DOHH2 (cell line): ENCODE measurements at regions not wholly inside any gene's neighbourhood (a gene's known extent, or its start where the extent isn't known, plus 50 kb on each side); places are given as distances from the start of the nearest gene placed in this dataset.

Source experiments
- H3F3A ChIP-seq: fragments of 200-600 bp; sonication (generic), shearing (Covaris generic); 2 replicates; pipeline ENCODE4 v1.6.0; 2016; ENCODE audit warnings: antibody characterized with exemption, mild to moderate bottlenecking; ENCODE audit not compliant: control insufficient read depth, insufficient read depth
- H3K27ac ChIP-seq: fragments of 200-600 bp; sonication (generic); 2 replicates; pipeline ENCODE4 v1.5.1; 2014; ENCODE audit warnings: low read depth, mild to moderate bottlenecking, low read length, moderate library complexity
- H3K27me3 ChIP-seq: fragments of 200-600 bp; sonication (generic); 2 replicates; pipeline ENCODE4 v1.6.1; 2014; ENCODE audit warnings: mild to moderate bottlenecking, low read length, mixed read lengths; ENCODE audit not compliant: control insufficient read depth
- H3K36me3 ChIP-seq: fragments of 200-600 bp; sonication (generic); 2 replicates; pipeline ENCODE4 v1.6.1; 2014; ENCODE audit warnings: mild to moderate bottlenecking, low read length, moderate library complexity, mixed read lengths; ENCODE audit not compliant: control insufficient read depth
- H3K4me1 ChIP-seq: fragments of 200-600 bp; sonication (generic); 2 replicates; pipeline ENCODE4 v1.6.1; 2014; ENCODE audit warnings: mild to moderate bottlenecking, low read length, mixed read lengths; ENCODE audit not compliant: control insufficient read depth
- H3K4me2 ChIP-seq: fragments of 200-600 bp; sonication (generic); 2 replicates; pipeline ENCODE4 v1.6.0; 2014; ENCODE audit warnings: mild to moderate bottlenecking, low read length, moderate library complexity
- H3K4me3 ChIP-seq: fragments of 200-600 bp; sonication (generic); 2 replicates; pipeline ENCODE4 v1.5.1; 2014; ENCODE audit warnings: mild to moderate bottlenecking, low read length, mixed read lengths
- H3K79me2 ChIP-seq: fragments of 200-600 bp; sonication (generic); 2 replicates; pipeline ENCODE4 v1.6.1; 2014; ENCODE audit warnings: mild to moderate bottlenecking, low read length, mixed read lengths; ENCODE audit not compliant: control insufficient read depth
- H3K9me2 ChIP-seq: fragments of 200-600 bp; sonication (generic); replicated peaks from 2 replicates; pipeline ENCODE4 v1.6.1; 2014; ENCODE audit warnings: mild to moderate bottlenecking, low read length, mixed read lengths; ENCODE audit not compliant: control insufficient read depth
- H3K9me3 ChIP-seq: fragments of 200-600 bp; sonication (generic); 2 replicates; pipeline ENCODE4 v1.6.1; 2014; ENCODE audit warnings: antibody characterized with exemption, low read length, mixed read lengths; ENCODE audit not compliant: control insufficient read depth, insufficient read depth
- H4K20me1 ChIP-seq: fragments of 200-600 bp; sonication (generic); 2 replicates; pipeline ENCODE4 v1.6.0; 2014; ENCODE audit warnings: low read depth, mild to moderate bottlenecking, antibody characterized with exemption, low read length, moderate library complexity; ENCODE audit not compliant: control insufficient read depth, insufficient read depth
- EZH2phosphoT487 ChIP-seq: fragments of 200-600 bp; sonication (generic); IDR thresholded peaks from 2 replicates; pipeline ENCODE4 v1.6.1; 2017; ENCODE audit warnings: borderline replicate concordance, mild to moderate bottlenecking, antibody characterized with exemption, low read length, moderate library complexity, mixed read lengths
- TF ChIP-seq, protein P1 (sequence below): fragments of 200-600 bp; sonication (generic); IDR thresholded peaks from one replicate; pipeline ENCODE4 v1.5.1; 2014; ENCODE audit warnings: antibody characterized with exemption, mild to moderate bottlenecking, low read depth, low read length; ENCODE audit not compliant: poor library complexity, severe bottlenecking

DNA sequence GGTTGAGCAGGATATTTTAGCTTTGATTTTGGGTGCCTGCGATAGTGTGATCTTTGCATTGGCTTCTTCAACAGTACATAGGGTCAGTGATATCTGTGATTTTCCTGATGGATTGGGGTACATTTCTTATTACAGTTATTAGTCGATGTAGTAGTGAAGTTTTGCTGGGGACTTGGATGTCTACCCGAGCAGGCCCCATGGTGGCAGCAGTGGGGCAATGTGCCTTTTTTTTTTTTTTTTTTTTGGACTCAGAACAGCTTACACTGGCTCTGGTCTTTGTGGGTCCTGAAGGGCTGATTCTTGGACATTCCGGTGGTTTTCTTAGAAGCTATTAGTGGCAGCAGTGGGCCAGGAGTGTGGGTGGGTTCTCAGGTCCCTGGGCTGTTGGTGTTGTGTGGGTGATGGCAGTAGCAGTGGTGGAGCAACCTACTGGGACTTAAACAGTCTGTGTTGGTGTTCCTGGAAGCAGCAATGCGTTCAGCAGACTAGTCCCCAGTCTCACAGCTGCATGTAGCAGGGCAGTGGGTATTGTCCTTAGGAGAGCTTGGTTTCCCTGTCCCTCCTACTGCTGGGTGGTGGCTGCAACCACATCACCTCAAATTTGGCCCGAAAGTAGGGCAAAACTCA lies 53.7 kb upstream of the SLC4A10 start:
- H3K4me1 ChIP-seq, result no peaks in the 10 kb centered on the region
- H3K79me2 ChIP-seq, result no peaks in the 10 kb centered on the region
- TF ChIP-seq EZH2phosphoT487, result no peak
- TF ChIP-seq, protein P1, sequence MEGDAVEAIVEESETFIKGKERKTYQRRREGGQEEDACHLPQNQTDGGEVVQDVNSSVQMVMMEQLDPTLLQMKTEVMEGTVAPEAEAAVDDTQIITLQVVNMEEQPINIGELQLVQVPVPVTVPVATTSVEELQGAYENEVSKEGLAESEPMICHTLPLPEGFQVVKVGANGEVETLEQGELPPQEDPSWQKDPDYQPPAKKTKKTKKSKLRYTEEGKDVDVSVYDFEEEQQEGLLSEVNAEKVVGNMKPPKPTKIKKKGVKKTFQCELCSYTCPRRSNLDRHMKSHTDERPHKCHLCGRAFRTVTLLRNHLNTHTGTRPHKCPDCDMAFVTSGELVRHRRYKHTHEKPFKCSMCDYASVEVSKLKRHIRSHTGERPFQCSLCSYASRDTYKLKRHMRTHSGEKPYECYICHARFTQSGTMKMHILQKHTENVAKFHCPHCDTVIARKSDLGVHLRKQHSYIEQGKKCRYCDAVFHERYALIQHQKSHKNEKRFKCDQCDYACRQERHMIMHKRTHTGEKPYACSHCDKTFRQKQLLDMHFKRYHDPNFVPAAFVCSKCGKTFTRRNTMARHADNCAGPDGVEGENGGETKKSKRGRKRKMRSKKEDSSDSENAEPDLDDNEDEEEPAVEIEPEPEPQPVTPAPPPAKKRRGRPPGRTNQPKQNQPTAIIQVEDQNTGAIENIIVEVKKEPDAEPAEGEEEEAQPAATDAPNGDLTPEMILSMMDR, result peak; percentile 56
- H3K9me2 ChIP-seq, result peaks cover 2% of the 10 kb centered on the region; the same call in 1 of the 2 replicates
- no peaks in the 10 kb centered on the region for H4K20me1 ChIP-seq
- no peaks in the 10 kb centered on the region for H3K9me3 ChIP-seq
- no peaks in the 10 kb centered on the region for H3K36me3 ChIP-seq
- H3K4me3 ChIP-seq, result no peak overlapping the region
- no peak overlapping the region for H3K27ac ChIP-seq
- H3K27me3 ChIP-seq, result no peaks in the 10 kb centered on the region
- no peaks in the 10 kb centered on the region for H3F3A ChIP-seq
- no peak overlapping the region for H3K4me2 ChIP-seq

DNA sequence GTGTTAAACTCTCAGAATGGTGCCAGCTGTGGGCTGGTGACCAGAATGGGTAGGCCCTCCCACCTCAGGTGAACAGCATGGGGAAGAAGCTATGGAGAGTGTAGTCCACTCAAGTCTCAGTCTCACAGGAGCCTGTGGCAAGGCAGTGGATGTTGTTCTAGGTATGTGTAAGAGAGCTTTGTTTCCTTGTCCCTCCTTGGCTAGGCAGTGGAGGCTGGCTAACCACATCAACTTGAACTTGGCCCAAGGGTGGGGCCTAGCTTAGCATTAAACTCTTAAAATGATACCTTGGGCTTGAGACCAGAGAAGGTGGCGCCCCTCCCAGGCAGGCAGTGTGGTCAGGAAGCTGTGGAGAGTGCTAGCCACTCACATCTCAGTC lies 53.2 kb upstream of the SLC4A10 start:
- no peak overlapping the region for H3K27ac ChIP-seq

More for the DNA sequence above, 53.2 kb upstream of the SLC4A10 start:
- Histone ChIP-seq H3K27me3 (no peaks in the 10 kb centered on the region), H3K4me1 (no peaks in the 10 kb centered on the region), H3K36me3 (no peaks in the 10 kb centered on the region), H3K9me3 (no peaks in the 10 kb centered on the region), H3K79me2 (no peaks in the 10 kb centered on the region), H3K9me2 (peaks cover 2% of the 10 kb centered on the region; the same call in 1 of the 2 replicates), H3K4me3 (no peak overlapping the region), H3F3A (no peaks in the 10 kb centered on the region), H3K4me2 (no peak overlapping the region), H4K20me1 (no peaks in the 10 kb centered on the region)
- TF ChIP-seq, protein P1, result no peak
- TF ChIP-seq EZH2phosphoT487, result no peak
